ENCODE measurements at regions not wholly inside any gene's neighbourhood (a gene's known extent, or its start where the extent isn't known, plus 50 kb on each side); places are given as distances from the start of the nearest gene placed in this dataset.

- H3K4me2 ChIP-seq, result no peak overlapping the region
- no peaks in the 10 kb centered on the region for H3K9me3 ChIP-seq
- no peak overlapping the region for H3K27ac ChIP-seq
- no peak for FAIRE-seq
- 32% methylated on average over 8 of the region's 8 CpGs for WGBS (ENCODE audit: missing lambda C conversion rate)
- no peak overlapping the region for H3K4me3 ChIP-seq
- no peak for TF ChIP-seq CTCF (IDR thresholded peaks at IDR 0.05)
- TF ChIP-seq HOXB13 (CRISPR knock-in tag; IDR thresholded peaks at IDR 0.05; ENCODE audit: low read depth), result no peak
- TF ChIP-seq EP300 (IDR thresholded peaks at IDR 0.05), result no peak
- no peak for TF ChIP-seq CHD4 (IDR thresholded peaks at IDR 0.05; ENCODE audit: borderline replicate concordance)
- no peak for TF ChIP-seq ZC3H11A (IDR thresholded peaks at IDR 0.05)
- no peak for TF ChIP-seq ZSCAN20 (CRISPR knock-in tag; IDR thresholded peaks at IDR 0.05)
- no peak for TF ChIP-seq POLR2A (IDR thresholded peaks at IDR 0.05; ENCODE audit: low read length)
- TF ChIP-seq CEBPB (IDR thresholded peaks at IDR 0.05), result no peak
- no peak for TF ChIP-seq PHF8 (IDR thresholded peaks at IDR 0.05; ENCODE audit: borderline replicate concordance, low read depth)
- no peak for TF ChIP-seq MYC (IDR thresholded peaks at IDR 0.05; ENCODE audit: borderline replicate concordance, low read length)
- no peak for TF ChIP-seq REST (IDR thresholded peaks at IDR 0.05)
- no peak for TF ChIP-seq MAZ (IDR thresholded peaks at IDR 0.05; ENCODE audit: borderline replicate concordance, low read depth, low read length)
- TF ChIP-seq EHMT2 (IDR thresholded peaks at IDR 0.05; ENCODE audit: low read depth), result no peak
- TF ChIP-seq ZFP36 (IDR thresholded peaks at IDR 0.05; ENCODE audit: borderline replicate concordance, partially characterized antibody), result no peak
- TF ChIP-seq HOXB5 (CRISPR knock-in tag; IDR thresholded peaks at IDR 0.05), result no peak
- no peak for TF ChIP-seq E2F6 (IDR thresholded peaks at IDR 0.05; ENCODE audit: borderline replicate concordance, low read depth)
- no peak for TF ChIP-seq FOSB (CRISPR knock-in tag; IDR thresholded peaks at IDR 0.05)
- no peak for TF ChIP-seq TFCP2L1 (CRISPR knock-in tag; IDR thresholded peaks at IDR 0.05)
- TF ChIP-seq ZNF302 (CRISPR knock-in tag; IDR thresholded peaks at IDR 0.05), result no peak
- H3K4me1 ChIP-seq, result no peaks in the 10 kb centered on the region
- ATAC-seq, result no peak
- DNase-seq (ENCODE audit: low read depth in 1 of 2, low spot score in 1 of 2), result no peak
- ChIA-PET CTCF (no interaction called here), POLR2A (no interaction called here)
Measured at GRCh38 chr5:2989517-2989916, 238.0 kb upstream of the IRX2 start.

- H3K4me2 ChIP-seq, result no peak overlapping the region
- DNase-seq (ENCODE audit: low read depth in 1 of 2, low spot score in 1 of 2) (no peak), ATAC-seq (no peak), FAIRE-seq (no peak)
- H3K27ac ChIP-seq, result no peak overlapping the region
- WGBS (ENCODE audit: missing lambda C conversion rate), result 2% methylated on average over 5 of the region's 5 CpGs
- ChIA-PET CTCF (no interaction called here), POLR2A (no interaction called here)
- TF ChIP-seq MAZ (IDR thresholded peaks at IDR 0.05; ENCODE audit: borderline replicate concordance, low read depth, low read length) (no peak), RFX5 (IDR thresholded peaks at IDR 0.05) (no peak), HOXB13 (CRISPR knock-in tag; IDR thresholded peaks at IDR 0.05; ENCODE audit: low read depth) (no peak), ZSCAN20 (CRISPR knock-in tag; IDR thresholded peaks at IDR 0.05) (no peak), CHD4 (IDR thresholded peaks at IDR 0.05; ENCODE audit: borderline replicate concordance) (no peak), SMC3 (IDR thresholded peaks at IDR 0.05) (no peak), SREBF2 (IDR thresholded peaks at IDR 0.05) (no peak), EP300 (IDR thresholded peaks at IDR 0.05) (no peak), NR3C1 (IDR thresholded peaks at IDR 0.05) (no peak), FOXS1 (CRISPR knock-in tag; IDR thresholded peaks at IDR 0.05) (no peak), E2F6 (IDR thresholded peaks at IDR 0.05; ENCODE audit: borderline replicate concordance, low read depth) (no peak), ZFP36 (IDR thresholded peaks at IDR 0.05; ENCODE audit: borderline replicate concordance, partially characterized antibody) (no peak), ELK1 (IDR thresholded peaks at IDR 0.05; ENCODE audit: low read depth, low read length) (no peak), FOSL2 (IDR thresholded peaks at IDR 0.05) (no peak), FOSL2 (CRISPR knock-in tag; IDR thresholded peaks at IDR 0.05) (no peak), PHF8 (IDR thresholded peaks at IDR 0.05; ENCODE audit: borderline replicate concordance, low read depth) (no peak), JUN (IDR thresholded peaks at IDR 0.05) (no peak), NPAS2 (CRISPR knock-in tag; IDR thresholded peaks at IDR 0.05; ENCODE audit: borderline replicate concordance) (no peak), CEBPB (IDR thresholded peaks at IDR 0.05) (no peak)
- H3K9me3 ChIP-seq, result no peaks in the 10 kb centered on the region
- no peaks in the 10 kb centered on the region for H3K4me1 ChIP-seq
- no peak overlapping the region for H3K4me3 ChIP-seq
Measured at GRCh38 chr5:2986301-2986700, 234.8 kb upstream of the IRX2 start.

Data from A549 (cell line).